Activated CD4-positive, alpha-beta T cell treated with anti-CD3 and anti-CD28 coated beads for 4 hours (primary cell): ENCODE measurements at regions not wholly inside any gene's neighbourhood (a gene's known extent, or its start where the extent isn't known, plus 50 kb on each side); places are given as distances from the start of the nearest gene placed in this dataset.
"Not testable (repeated sequence)": the region's sequence is repeated elsewhere in the genome, so short reads cannot be mapped to it uniquely, and the experiment has no call there.

Experiments
- DNase-seq, 2 donors: peaks; one replicate each; pipeline ENCODE4 v3.0.0-alpha.2; 2020

DNA sequence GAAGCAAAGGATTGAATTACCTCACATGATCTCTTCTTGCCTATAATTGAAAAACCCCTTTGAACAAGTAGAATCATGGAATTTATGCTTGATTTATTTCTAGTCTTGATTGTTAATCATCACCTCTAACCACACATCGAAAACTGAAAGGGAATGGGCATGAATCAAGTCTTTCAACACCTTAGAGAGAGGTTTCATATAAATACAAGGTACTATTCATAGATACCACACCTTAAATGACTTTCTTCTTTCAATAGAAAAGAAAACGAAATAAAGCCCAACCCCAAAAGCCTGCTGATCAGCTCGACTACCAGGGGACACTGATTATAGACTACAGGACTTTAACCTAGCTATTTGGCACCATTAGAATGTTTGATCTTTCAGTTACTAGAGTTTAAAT lies 128.6 kb upstream of the PTPRZ1 start:
- DNase-seq = no peak

DNA sequence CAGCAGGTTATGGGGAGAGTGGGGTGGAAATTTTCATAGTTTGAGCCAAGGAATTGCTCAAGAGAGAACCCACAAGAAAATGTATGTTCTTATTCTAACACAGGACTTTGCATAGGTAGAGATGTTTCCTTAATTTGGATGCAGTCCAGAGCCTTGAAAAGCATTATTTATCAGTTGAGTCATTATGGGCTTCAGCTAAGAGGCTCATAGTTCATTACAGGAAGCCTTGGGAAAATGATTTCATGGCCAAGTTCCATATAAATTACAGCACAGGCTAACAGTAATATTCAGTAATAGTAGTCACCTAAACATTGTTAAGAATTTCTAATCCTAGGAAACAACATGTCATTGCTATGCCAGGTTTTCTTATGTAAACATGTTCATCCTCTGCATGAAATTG lies 131.1 kb upstream of the PTPRZ1 start:
- DNase-seq = no peak

DNA sequence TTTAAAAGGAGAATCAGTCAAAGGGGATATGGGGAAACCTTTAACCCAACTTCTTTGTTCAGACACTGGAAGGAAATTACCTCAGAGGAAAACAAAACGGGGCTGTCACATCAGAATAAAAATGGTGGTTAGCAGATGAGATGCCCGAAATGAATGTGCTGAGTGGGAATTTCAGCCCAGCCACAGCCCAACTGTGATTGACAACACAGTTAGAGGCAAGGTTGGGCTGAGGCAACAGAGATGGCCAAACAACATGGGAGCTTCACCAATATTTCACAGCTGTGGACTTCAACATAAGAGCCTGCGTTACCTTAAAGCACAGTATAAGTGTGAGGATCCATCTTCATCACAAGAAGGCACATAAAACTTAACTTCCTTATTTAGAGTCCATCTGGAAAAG lies 133.5 kb upstream of the PTPRZ1 start:
- no peak for DNase-seq

- DNase-seq = no peak
Observed at GRCh38 chr7:121730869-121731268, 142.1 kb upstream of the PTPRZ1 start.

- DNase-seq = no peak
Observed at GRCh38 chr7:121714559-121715303, 158.2 kb upstream of the PTPRZ1 start.

DNA sequence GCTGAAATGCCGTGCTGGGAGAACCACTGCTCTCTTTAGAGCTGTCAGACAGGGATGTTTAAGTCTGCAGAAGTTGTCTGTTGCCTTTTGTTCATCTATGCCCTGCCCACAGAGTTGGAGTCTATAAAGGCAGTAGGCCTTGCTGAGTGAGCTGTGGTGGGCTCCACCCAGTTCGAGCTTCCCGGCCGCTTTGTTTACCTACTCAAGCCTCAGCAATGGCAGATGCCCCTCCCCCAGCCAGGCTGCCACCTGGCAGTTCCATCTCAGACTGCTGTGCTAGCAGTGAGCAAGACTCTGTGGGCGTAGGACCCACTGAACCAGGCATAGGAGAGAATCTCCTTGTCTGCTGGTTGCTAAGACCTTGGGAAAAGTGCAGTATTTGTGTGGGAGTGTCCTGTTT lies 160.0 kb upstream of the PTPRZ1 start:
- DNase-seq = not testable (repeated sequence)

- DNase-seq = no peak
Observed at GRCh38 chr7:121697731-121698316, 175.1 kb upstream of the PTPRZ1 start.

DNA sequence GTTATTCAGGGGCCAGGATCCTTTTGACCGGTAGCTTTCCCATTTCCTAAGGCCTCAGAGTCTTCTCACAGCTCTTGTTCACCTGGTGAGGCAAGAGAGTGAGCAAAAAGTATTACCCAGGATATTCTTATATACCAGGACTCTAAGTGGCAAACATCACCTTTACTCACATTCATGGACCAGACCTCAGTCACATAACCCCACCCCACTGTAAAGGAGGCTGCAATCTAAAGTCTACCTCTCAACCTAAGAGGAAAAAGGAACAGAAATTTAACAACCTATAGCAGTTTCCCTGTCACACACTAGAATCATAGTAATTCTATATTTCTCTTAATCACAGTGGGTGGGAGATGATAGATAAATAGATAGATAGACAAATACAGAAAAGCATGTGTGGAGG lies 176.0 kb upstream of the PTPRZ1 start:
- no peak for DNase-seq

DNA sequence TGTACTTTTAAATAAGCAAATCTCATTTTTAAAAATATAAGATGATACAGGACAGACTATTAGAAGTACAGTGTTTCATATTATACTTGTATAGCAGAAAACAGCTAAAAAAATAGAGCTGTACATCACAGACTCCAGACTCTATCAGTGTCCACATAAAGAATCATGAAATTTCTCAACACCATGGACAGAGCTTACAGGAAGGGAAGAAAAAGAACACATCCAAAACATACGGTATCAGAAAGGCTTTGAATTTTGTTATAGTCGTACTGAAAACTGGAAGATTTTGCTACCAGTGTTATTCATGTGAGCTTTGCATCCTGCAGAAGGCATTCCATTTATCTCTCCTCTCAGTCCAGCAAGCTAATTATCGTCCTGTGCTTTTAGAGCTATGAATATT lies 183.2 kb upstream of the PTPRZ1 start:
- DNase-seq = no peak

DNA sequence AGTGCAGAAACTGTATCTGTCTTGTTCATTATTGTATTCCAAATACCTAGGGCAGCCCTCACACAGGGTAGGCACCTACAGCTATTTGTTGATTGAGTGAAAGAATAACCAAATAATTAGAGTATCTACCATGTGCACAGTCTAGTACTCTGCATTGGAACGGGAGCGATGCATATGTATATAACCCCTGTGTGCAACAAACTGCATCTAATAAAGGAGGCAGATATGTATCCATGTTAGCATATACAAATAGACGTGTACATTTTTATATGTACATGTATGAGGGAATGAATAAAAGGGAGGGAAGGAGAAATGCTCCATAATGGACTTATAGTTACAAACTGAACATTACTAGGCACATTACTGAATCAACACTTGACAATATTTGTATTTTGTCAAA lies 191.3 kb upstream of the PTPRZ1 start:
- no peak for DNase-seq

DNA sequence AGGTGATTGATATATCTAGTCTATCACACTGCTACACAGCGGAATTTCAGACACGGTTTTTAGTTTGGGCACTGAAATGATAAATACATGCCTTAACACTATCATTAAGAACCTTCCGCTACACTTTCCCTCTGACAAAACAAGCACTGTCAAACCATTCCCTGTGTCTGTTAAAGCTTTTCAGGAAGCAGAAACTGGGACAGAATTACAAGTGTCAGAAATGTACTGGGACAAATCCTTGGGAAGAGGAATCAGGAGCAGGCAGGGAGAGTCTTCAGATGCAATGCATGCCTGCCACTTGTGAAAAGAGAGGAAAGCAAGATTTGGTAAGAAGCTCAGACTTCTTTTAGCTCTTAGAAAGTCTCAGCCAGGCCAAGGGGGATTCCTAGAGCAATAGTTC lies 196.8 kb upstream of the PTPRZ1 start:
- DNase-seq = no peak

DNA sequence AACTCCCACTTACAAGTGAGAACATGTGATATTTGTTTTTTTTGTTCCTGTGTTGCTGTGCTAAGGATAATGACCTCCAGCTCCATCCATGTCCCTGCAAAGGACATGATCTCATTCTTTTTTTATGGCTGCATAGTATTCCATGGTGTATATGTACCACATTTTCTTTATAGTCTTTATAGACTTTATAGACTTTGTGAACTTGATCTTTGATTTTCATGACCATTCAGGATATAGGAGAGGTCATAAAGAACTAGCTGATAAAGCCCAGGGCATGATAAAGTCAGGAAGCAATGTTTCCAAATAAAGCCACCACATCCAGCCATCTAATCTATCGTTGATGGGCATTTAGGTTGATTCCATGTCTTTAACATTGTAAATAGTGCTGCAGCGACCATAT lies 198.5 kb upstream of the PTPRZ1 start:
- DNase-seq = not testable (repeated sequence)

GRCh38 chr7:121669144-121669543 lies 203.8 kb upstream of the PTPRZ1 start:
- DNase-seq = no peak

- DNase-seq = no peak
Observed at GRCh38 chr7:121666306-121666705, 206.7 kb upstream of the PTPRZ1 start.

GRCh38 chr7:121643320-121643719 lies 229.6 kb upstream of the PTPRZ1 start:
- DNase-seq = no peak

- DNase-seq = no peak
Observed at GRCh38 chr7:121639705-121640104, 233.3 kb upstream of the PTPRZ1 start.

- DNase-seq = no peak
Observed at GRCh38 chr7:121638286-121638685, 234.7 kb upstream of the PTPRZ1 start.

GRCh38 chr7:121634356-121634755 lies 238.2 kb upstream of the FAM3C start:
- no peak for DNase-seq

DNA sequence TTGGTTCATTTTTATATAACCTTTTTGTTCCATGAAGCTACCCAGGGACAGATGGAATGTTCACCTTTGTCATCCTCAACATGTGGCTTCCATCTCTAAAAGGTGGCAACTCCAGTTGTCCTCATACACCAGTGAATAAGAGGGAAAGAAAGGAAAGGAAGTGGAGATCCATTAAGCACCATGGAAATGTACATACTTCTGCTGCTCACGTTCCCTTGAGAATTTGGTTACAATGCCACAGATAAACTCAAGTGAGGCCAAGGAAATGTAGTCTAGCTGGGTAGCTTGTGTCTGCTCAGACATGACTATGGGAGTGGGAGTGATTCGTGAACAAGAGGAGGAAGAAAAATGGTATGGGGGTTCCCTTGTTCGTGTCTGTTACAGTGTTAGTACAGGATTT lies 237.1 kb upstream of the FAM3C start:
- DNase-seq = no peak

GRCh38 chr7:121624958-121625357 lies 228.8 kb upstream of the FAM3C start:
- no peak for DNase-seq

- no peak for DNase-seq
Observed at GRCh38 chr7:121623130-121623872, 227.2 kb upstream of the FAM3C start.

DNA sequence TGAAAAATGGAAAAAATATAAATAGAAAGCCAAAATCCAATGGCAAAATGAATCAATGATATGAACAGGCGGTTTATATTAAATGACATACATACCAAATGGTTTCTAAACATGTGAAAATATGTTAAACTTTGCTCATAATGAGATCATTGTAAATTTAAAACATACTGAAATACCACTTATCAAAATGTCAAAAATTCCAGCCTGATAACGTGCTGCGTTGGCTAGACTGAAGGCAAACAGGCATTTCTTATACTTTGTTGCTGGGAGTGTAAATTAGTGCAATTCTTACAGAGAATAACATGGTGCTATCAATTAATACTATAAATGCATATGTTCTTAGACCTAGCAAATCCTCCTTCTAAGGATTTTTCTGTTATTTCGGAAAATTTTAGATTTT lies 225.8 kb upstream of the FAM3C start:
- DNase-seq = no peak

GRCh38 chr7:121620953-121621606 lies 225.0 kb upstream of the FAM3C start:
- DNase-seq = no peak

GRCh38 chr7:121620206-121620605 lies 224.1 kb upstream of the FAM3C start:
- no peak for DNase-seq
